ENCODE measurements at regions not wholly inside any gene's neighbourhood (a gene's known extent, or its start where the extent isn't known, plus 50 kb on each side); places are given as distances from the start of the nearest gene placed in this dataset.

DNA sequence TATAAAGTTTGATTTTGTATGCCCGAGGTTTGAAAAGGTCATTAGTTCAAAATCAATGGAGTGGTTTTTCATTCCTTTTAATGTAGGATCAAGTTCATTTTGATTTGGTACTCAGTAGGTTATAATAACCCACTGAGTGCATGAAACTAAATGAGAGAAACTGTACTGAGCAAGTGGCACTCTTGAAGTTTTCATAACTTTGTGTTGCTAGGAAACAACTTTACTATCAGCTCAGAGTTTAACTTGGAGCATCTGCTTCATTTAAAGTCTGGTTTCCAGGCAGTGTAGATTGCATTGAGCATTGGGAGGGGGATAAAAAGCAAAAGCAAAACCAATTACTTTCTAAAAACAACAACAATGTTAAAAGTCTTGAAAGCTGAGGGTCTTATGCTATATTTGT lies 1361.6 kb upstream of the CHAC2 start:
- intact Hi-C loops (cut with micrococcal nuclease; ENCODE audit: unreplicated experiment) (no loop called here), in situ Hi-C loops (cut with MboI) (no loop called here)
- Histone ChIP-seq H3K4me2 (ENCODE audit: control insufficient read depth, insufficient read depth) (no peak overlapping the region), H3K4me3 (no peak overlapping the region), H3K9ac (ENCODE audit: control insufficient read depth, insufficient read depth, low read length) (no peak overlapping the region), H4K20me1 (ENCODE audit: control insufficient read depth, insufficient read depth) (no peaks in the 10 kb centered on the region), H3K4me1 (ENCODE audit: control insufficient read depth, insufficient read depth, low read length) (no peaks in the 10 kb centered on the region), H3K36me3 (ENCODE audit: control insufficient read depth in 2 of 2, insufficient read depth in 2 of 2, low read length in 1 of 2) (no peaks in the 10 kb centered on the region), H3K27ac (ENCODE audit: control insufficient read depth, insufficient read depth) (no peak overlapping the region), H3K9me3 (replicated peaks; ENCODE audit: control insufficient read depth, insufficient read depth, low read length) (no peaks in the 10 kb centered on the region), H2AFZ (ENCODE audit: control insufficient read depth, low read depth, low read length) (no peak overlapping the region), H3K79me2 (ENCODE audit: control insufficient read depth, insufficient read depth, low read length) (no peaks in the 10 kb centered on the region), H3K27me3 (replicated peaks in 1 of 2; ENCODE audit: control insufficient read depth in 2 of 2, insufficient read depth in 2 of 2, low read length in 1 of 2) (no peaks in the 10 kb centered on the region)
- ChIA-PET CTCF (no interaction called here), SMC1A (ENCODE audit: uncharacterized antibody, unreplicated experiment) (no interaction called here), RAD21 (ENCODE audit: unreplicated experiment) (no interaction called here), POLR2A (no interaction called here)
- FAIRE-seq (no peak), ATAC-seq (no peak), DNase-seq (ENCODE audit: low read depth, low spot score) (no peak)
- BruUV-seq (replicated peaks) = no TSS peak
- TF ChIP-seq SP1 (IDR thresholded peaks at IDR 0.05; ENCODE audit: low read depth, low read length) (no peak), STAT3 (IDR thresholded peaks at IDR 0.05; ENCODE audit: low read depth, low read length) (no peak), MTA2 (IDR thresholded peaks at IDR 0.05; ENCODE audit: low read depth) (no peak)
- 44% methylated on average over 1 of the region's 1 CpG for WGBS (ENCODE audit: insufficient coverage, insufficient replicate concordance, low lambda C conversion rate, missing lambda C conversion rate)

DNA sequence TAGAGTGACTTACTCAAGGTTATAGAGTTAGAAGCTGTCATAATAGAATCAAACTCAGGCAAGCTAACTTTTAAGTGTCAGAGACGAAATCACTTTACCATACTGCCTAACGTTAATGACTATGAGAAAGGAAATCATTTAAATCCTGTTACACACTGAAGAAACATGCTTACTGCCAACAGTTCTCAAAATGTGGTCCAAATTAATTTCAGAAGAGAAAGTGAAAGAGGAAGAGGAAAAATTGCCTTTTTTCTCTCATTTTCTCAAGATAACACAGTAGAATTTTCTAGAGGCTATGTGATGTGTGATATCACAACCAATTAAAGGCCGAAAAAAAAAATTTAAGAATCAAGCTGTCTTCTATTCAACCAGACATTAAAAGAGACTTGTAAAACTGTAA lies 1362.7 kb upstream of the CHAC2 start:
- 22% methylated on average over 3 of the region's 3 CpGs for WGBS (ENCODE audit: insufficient coverage, insufficient replicate concordance, low lambda C conversion rate, missing lambda C conversion rate)
- DNase-seq (ENCODE audit: low read depth, low spot score) = no peak
- BruUV-seq (replicated peaks) = no TSS peak
- no peaks in the 10 kb centered on the region for H3K9me3 ChIP-seq (replicated peaks; ENCODE audit: control insufficient read depth, insufficient read depth, low read length)
- no peaks in the 10 kb centered on the region for H3K4me1 ChIP-seq (ENCODE audit: control insufficient read depth, insufficient read depth, low read length)
- no peaks in the 10 kb centered on the region for H3K36me3 ChIP-seq (ENCODE audit: control insufficient read depth in 2 of 2, insufficient read depth in 2 of 2, low read length in 1 of 2)
- H3K79me2 ChIP-seq (ENCODE audit: control insufficient read depth, insufficient read depth, low read length) = no peaks in the 10 kb centered on the region
- H3K27me3 ChIP-seq (replicated peaks in 1 of 2; ENCODE audit: control insufficient read depth in 2 of 2, insufficient read depth in 2 of 2, low read length in 1 of 2) = no peaks in the 10 kb centered on the region
- no peak overlapping the region for H3K27ac ChIP-seq (ENCODE audit: control insufficient read depth, insufficient read depth)
- CTCF ChIA-PET = no interaction called here
- H2AFZ ChIP-seq (ENCODE audit: control insufficient read depth, low read depth, low read length) = no peak overlapping the region
- no peaks in the 10 kb centered on the region for H4K20me1 ChIP-seq (ENCODE audit: control insufficient read depth, insufficient read depth)
- no peak; the same call in 2 of the 3 replicates for ATAC-seq
- in situ Hi-C loops (cut with MboI) = no loop called here
- intact Hi-C loops (cut with micrococcal nuclease; ENCODE audit: unreplicated experiment) = no loop called here
- SMC1A ChIA-PET (ENCODE audit: uncharacterized antibody, unreplicated experiment) = no interaction called here
- FAIRE-seq = no peak
- RAD21 ChIA-PET (ENCODE audit: unreplicated experiment) = no interaction called here
- no peak overlapping the region for H3K4me3 ChIP-seq
- H3K4me2 ChIP-seq (ENCODE audit: control insufficient read depth, insufficient read depth) = no peak overlapping the region
- H3K9ac ChIP-seq (ENCODE audit: control insufficient read depth, insufficient read depth, low read length) = no peak overlapping the region
- POLR2A ChIA-PET = no interaction called here
- TF ChIP-seq CEBPB (IDR thresholded peaks at IDR 0.05; ENCODE audit: borderline replicate concordance in 1 of 2, low read depth in 2 of 2, low read length in 2 of 2) (no peak), POLR2A (IDR thresholded peaks at IDR 0.05; ENCODE audit: low read depth, low read length) (no peak), RFX5 (IDR thresholded peaks at IDR 0.05; ENCODE audit: low read depth, low read length) (no peak), NBN (IDR thresholded peaks at IDR 0.05) (no peak), MEF2B (IDR thresholded peaks at IDR 0.05; ENCODE audit: partially characterized antibody, poor library complexity, severe bottlenecking) (no peak)
- TF ChIP-seq, protein P1, sequence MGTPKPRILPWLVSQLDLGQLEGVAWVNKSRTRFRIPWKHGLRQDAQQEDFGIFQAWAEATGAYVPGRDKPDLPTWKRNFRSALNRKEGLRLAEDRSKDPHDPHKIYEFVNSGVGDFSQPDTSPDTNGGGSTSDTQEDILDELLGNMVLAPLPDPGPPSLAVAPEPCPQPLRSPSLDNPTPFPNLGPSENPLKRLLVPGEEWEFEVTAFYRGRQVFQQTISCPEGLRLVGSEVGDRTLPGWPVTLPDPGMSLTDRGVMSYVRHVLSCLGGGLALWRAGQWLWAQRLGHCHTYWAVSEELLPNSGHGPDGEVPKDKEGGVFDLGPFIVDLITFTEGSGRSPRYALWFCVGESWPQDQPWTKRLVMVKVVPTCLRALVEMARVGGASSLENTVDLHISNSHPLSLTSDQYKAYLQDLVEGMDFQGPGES (IDR thresholded peaks at IDR 0.05) = no peak
- TF ChIP-seq, protein P2, sequence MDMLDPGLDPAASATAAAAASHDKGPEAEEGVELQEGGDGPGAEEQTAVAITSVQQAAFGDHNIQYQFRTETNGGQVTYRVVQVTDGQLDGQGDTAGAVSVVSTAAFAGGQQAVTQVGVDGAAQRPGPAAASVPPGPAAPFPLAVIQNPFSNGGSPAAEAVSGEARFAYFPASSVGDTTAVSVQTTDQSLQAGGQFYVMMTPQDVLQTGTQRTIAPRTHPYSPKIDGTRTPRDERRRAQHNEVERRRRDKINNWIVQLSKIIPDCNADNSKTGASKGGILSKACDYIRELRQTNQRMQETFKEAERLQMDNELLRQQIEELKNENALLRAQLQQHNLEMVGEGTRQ (IDR thresholded peaks at IDR 0.05; ENCODE audit: borderline replicate concordance, low read depth, low read length) = no peak
- TF ChIP-seq, protein P3, sequence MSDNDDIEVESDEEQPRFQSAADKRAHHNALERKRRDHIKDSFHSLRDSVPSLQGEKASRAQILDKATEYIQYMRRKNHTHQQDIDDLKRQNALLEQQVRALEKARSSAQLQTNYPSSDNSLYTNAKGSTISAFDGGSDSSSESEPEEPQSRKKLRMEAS (IDR thresholded peaks at IDR 0.05; ENCODE audit: low read depth, low read length) = no peak
- TF ChIP-seq, protein P4, sequence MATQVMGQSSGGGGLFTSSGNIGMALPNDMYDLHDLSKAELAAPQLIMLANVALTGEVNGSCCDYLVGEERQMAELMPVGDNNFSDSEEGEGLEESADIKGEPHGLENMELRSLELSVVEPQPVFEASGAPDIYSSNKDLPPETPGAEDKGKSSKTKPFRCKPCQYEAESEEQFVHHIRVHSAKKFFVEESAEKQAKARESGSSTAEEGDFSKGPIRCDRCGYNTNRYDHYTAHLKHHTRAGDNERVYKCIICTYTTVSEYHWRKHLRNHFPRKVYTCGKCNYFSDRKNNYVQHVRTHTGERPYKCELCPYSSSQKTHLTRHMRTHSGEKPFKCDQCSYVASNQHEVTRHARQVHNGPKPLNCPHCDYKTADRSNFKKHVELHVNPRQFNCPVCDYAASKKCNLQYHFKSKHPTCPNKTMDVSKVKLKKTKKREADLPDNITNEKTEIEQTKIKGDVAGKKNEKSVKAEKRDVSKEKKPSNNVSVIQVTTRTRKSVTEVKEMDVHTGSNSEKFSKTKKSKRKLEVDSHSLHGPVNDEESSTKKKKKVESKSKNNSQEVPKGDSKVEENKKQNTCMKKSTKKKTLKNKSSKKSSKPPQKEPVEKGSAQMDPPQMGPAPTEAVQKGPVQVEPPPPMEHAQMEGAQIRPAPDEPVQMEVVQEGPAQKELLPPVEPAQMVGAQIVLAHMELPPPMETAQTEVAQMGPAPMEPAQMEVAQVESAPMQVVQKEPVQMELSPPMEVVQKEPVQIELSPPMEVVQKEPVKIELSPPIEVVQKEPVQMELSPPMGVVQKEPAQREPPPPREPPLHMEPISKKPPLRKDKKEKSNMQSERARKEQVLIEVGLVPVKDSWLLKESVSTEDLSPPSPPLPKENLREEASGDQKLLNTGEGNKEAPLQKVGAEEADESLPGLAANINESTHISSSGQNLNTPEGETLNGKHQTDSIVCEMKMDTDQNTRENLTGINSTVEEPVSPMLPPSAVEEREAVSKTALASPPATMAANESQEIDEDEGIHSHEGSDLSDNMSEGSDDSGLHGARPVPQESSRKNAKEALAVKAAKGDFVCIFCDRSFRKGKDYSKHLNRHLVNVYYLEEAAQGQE (IDR thresholded peaks at IDR 0.05; ENCODE audit: low read depth, low read length) = no peak
- TF ChIP-seq, protein P5, sequence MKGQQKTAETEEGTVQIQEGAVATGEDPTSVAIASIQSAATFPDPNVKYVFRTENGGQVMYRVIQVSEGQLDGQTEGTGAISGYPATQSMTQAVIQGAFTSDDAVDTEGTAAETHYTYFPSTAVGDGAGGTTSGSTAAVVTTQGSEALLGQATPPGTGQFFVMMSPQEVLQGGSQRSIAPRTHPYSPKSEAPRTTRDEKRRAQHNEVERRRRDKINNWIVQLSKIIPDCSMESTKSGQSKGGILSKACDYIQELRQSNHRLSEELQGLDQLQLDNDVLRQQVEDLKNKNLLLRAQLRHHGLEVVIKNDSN (IDR thresholded peaks at IDR 0.05; ENCODE audit: borderline replicate concordance, extremely low read length, insufficient read depth, low read depth, low read length) = no peak
